ENCODE measurements at regions not wholly inside any gene's neighbourhood (a gene's known extent, or its start where the extent isn't known, plus 50 kb on each side); places are given as distances from the start of the nearest gene placed in this dataset.

- TF ChIP-seq CTCF (tag by site-specific recombination; IDR thresholded peaks at IDR 0.05) (no peak), ZNF544 (tag by site-specific recombination; IDR thresholded peaks at IDR 0.05) (no peak), ZNF223 (tag by site-specific recombination; IDR thresholded peaks at IDR 0.05) (no peak), ZNF654 (tag by site-specific recombination; IDR thresholded peaks at IDR 0.05; ENCODE audit: low read depth) (no peak), ZNF843 (tag by site-specific recombination; IDR thresholded peaks at IDR 0.05) (no peak), ZNF704 (tag by site-specific recombination; IDR thresholded peaks at IDR 0.05) (no peak), ZNF398 (tag by site-specific recombination; IDR thresholded peaks at IDR 0.05) (no peak)
Observed at GRCh38 chr2:105598829-105599698, 145.6 kb upstream of the NCK2 start.
